HCT116 (cell line): ENCODE measurements at regions not wholly inside any gene's neighbourhood (a gene's known extent, or its start where the extent isn't known, plus 50 kb on each side); places are given as distances from the start of the nearest gene placed in this dataset.

ENCODE experiments used
- ATAC-seq: fragments of 200-7000 bp; cut with Tn5 transposase; 2 replicates; pipeline ENCODE4 v1.9.1; 2020; ENCODE audit warnings: mild to moderate bottlenecking, moderate library complexity
- BruUV-seq: library from RNA; stranded (reverse); fragments of 400-500 nt; replicated peaks from 2 replicates; lab custom pipeline; 2021; lab: Mats Ljungman, UMichigan
- CTCF ChIA-PET: fragments of 300-600 bp; sonication (Branson Sonifier 250); formaldehyde crosslinking; loops from one replicate; lab custom pipeline; 2021; ENCODE audit warnings: antibody characterized with exemption; lab: Charles Lee
- POLR2A ChIA-PET: fragments of 300-600, 350-600 bp; sonication (Branson Sonifier 250); formaldehyde crosslinking; loops from one replicate; lab custom pipeline; 2021; ENCODE audit warnings: antibody characterized with exemption; lab: Charles Lee
- RAD21 ChIA-PET, 2 experiments: fragments of 300-600 bp; sonication (Branson Sonifier 250); formaldehyde crosslinking; loops; one replicate each; lab custom pipeline; 2023; ENCODE audit warnings: low total read pairs in 2 of 2; ENCODE audit not compliant: uncharacterized antibody in 2 of 2, unreplicated experiment in 2 of 2, low non-redundant PET in 1 of 2; lab: Charles Lee
- DNase-seq: peaks from one replicate; pipeline ENCODE4 v3.0.0-alpha.2; 2010; ENCODE audit warnings: low read depth, low spot score
- H2AFZ ChIP-seq: fragments of 200-600 bp; shearing (Covaris generic), sonication (generic); 2 replicates; pipeline ENCODE4 v1.6.1; 2017; ENCODE audit warnings: low read depth, mixed run types, mixed read lengths, antibody characterized with exemption, low read length; ENCODE audit not compliant: poor library complexity, severe bottlenecking
- H3K27ac ChIP-seq: 2 replicates; pipeline ENCODE4 v1.5.1; 2012; ENCODE audit warnings: low read depth, low read length
- H3K27me3 ChIP-seq: fragments of 200-600 bp; sonication (generic); 2 replicates; pipeline ENCODE4 v1.6.1; 2016; ENCODE audit warnings: mixed run types, low read length, mixed read lengths; ENCODE audit not compliant: insufficient read depth
- H3K36me3 ChIP-seq, 2 experiments: fragments of 200-500 bp in 1 of 2; fragments of 200-600 bp in 1 of 2; sonication (Bioruptor generic) in 1 of 2; sonication (generic) in 1 of 2; 2 replicates each; pipeline versions ENCODE4 v1.5.1 to v1.6.1; 2014 to 2016; ENCODE audit warnings: low read length in 2 of 2, inconsistent platforms in 1 of 2, mixed read lengths in 1 of 2, mixed run types in 1 of 2; ENCODE audit not compliant: insufficient read depth in 2 of 2, control insufficient read depth in 1 of 2
- H3K4me1 ChIP-seq, 2 experiments: fragments of 200-600 bp in 1 of 2; sonication (generic) in 1 of 2; 2 replicates each; pipeline versions ENCODE4 v1.5.1 to v1.6.1; 2012 to 2017; ENCODE audit warnings: low read length in 2 of 2, inconsistent platforms in 1 of 2, mild to moderate bottlenecking in 1 of 2, mixed read lengths in 1 of 2, mixed run types in 1 of 2, moderate library complexity in 1 of 2; ENCODE audit not compliant: insufficient read depth in 2 of 2, control insufficient read depth in 1 of 2
- H3K4me2 ChIP-seq: fragments of 200-600 bp; sonication (generic); 2 replicates; pipeline ENCODE4 v1.6.1; 2017; ENCODE audit warnings: mixed run types, low read length, mixed read lengths
- H3K4me3 ChIP-seq, 2 experiments: fragments of 200-600 bp in 1 of 2; sonication (generic) in 1 of 2; replicated peaks in 1 of 2; 2 replicates each; pipeline ENCODE4 v1.5.1; 2011 to 2016; ENCODE audit warnings: low read length in 2 of 2, control low read depth in 1 of 2, low read depth in 1 of 2, mild to moderate bottlenecking in 1 of 2, mixed read lengths in 1 of 2, mixed run types in 1 of 2
- H3K79me2 ChIP-seq: fragments of 200-600 bp; sonication (generic); 2 replicates; pipeline ENCODE4 v1.6.1; 2017; ENCODE audit warnings: mild to moderate bottlenecking, mixed run types, low read length, moderate library complexity, mixed read lengths; ENCODE audit not compliant: insufficient read depth
- H3K9ac ChIP-seq: fragments of 200-600 bp; sonication (generic); 2 replicates; pipeline ENCODE4 v1.6.1; 2016; ENCODE audit warnings: low read length, mixed read lengths
- H3K9me2 ChIP-seq: fragments of 200-600 bp; sonication (generic), shearing (Covaris generic); 2 replicates; pipeline ENCODE4 v1.6.1; 2017; ENCODE audit warnings: mixed run types, mild to moderate bottlenecking, moderate library complexity; ENCODE audit not compliant: insufficient read depth
- H3K9me3 ChIP-seq, 2 experiments: fragments of 200-500 bp in 1 of 2; fragments of 200-600 bp in 1 of 2; sonication (Bioruptor generic) in 1 of 2; sonication (generic) in 1 of 2; 2 replicates each; pipeline ENCODE4 v1.6.1; 2014 to 2017; ENCODE audit warnings: low read length in 2 of 2, mixed read lengths in 2 of 2, inconsistent platforms in 1 of 2, low read depth in 1 of 2, mild to moderate bottlenecking in 1 of 2, mixed run types in 1 of 2, moderate library complexity in 1 of 2; ENCODE audit not compliant: control insufficient read depth in 1 of 2, insufficient read depth in 1 of 2
- H4K20me1 ChIP-seq: fragments of 200-600 bp; sonication (generic), shearing (Covaris generic); 2 replicates; pipeline ENCODE4 v1.6.1; 2017; ENCODE audit warnings: mixed run types, mild to moderate bottlenecking, moderate library complexity; ENCODE audit not compliant: insufficient read depth
- CBX3 ChIP-seq: IDR thresholded peaks from 2 replicates; pipeline ENCODE4 v1.6.1; 2012; ENCODE audit warnings: low read depth
- CEBPB ChIP-seq: IDR thresholded peaks from 2 replicates; pipeline ENCODE4 v1.6.1; 2012; ENCODE audit warnings: low read depth
- CTCF ChIP-seq, 3 experiments: fragments of 200-600 bp in 1 of 3; sonication (generic) in 1 of 3; IDR thresholded peaks in 2 of 3; conservative IDR thresholded peaks in 1 of 3; 2 replicates each; pipeline ENCODE4 v1.5.1; 2012 to 2017; ENCODE audit warnings: low read depth in 2 of 3, low read length in 2 of 3, antibody characterized with exemption in 1 of 3, borderline replicate concordance in 1 of 3, control low read depth in 1 of 3, mild to moderate bottlenecking in 1 of 3, mixed read lengths in 1 of 3, mixed run types in 1 of 3, moderate library complexity in 1 of 3; ENCODE audit not compliant: insufficient read depth in 1 of 3
- EGR1 ChIP-seq: IDR thresholded peaks from 2 replicates; pipeline ENCODE4 v1.6.1; 2012; ENCODE audit warnings: low read depth
- ELF1 ChIP-seq: IDR thresholded peaks from 2 replicates; pipeline ENCODE4 v1.6.1; 2012; ENCODE audit warnings: low read depth, borderline replicate concordance
- EZH2 ChIP-seq: fragments of 200-600 bp; sonication (generic); IDR thresholded peaks from 2 replicates; pipeline ENCODE4 v1.6.1; 2017; ENCODE audit warnings: antibody characterized with exemption, mixed run types
- EZH2phosphoT487 ChIP-seq: fragments of 200-600 bp; IDR thresholded peaks from 2 replicates; pipeline ENCODE4 v1.6.1; 2018; ENCODE audit warnings: antibody characterized with exemption, borderline replicate concordance
- FOSL1 ChIP-seq: IDR thresholded peaks from 2 replicates; pipeline ENCODE4 v1.6.1; 2012; ENCODE audit warnings: low read depth
- JUND ChIP-seq: IDR thresholded peaks from 2 replicates; pipeline ENCODE4 v1.6.1; 2012
- MAX ChIP-seq: IDR thresholded peaks from 2 replicates; pipeline ENCODE4 v1.6.1; 2012
- POLR2AphosphoS5 ChIP-seq: IDR thresholded peaks from 2 replicates; pipeline ENCODE4 v1.6.1; 2011; ENCODE audit warnings: mild to moderate bottlenecking, low read depth, low read length, moderate library complexity
- RAD21 ChIP-seq: IDR thresholded peaks from 2 replicates; pipeline ENCODE4 v1.6.1; 2012; ENCODE audit warnings: low read depth, mild to moderate bottlenecking
- REST ChIP-seq: IDR thresholded peaks from 2 replicates; pipeline ENCODE4 v1.6.1; 2012; ENCODE audit warnings: low read depth
- SIN3A ChIP-seq: IDR thresholded peaks from 2 replicates; pipeline ENCODE4 v1.6.1; 2012; ENCODE audit warnings: low read depth
- SRF ChIP-seq: IDR thresholded peaks from 2 replicates; pipeline ENCODE4 v1.6.1; 2012; ENCODE audit warnings: low read depth
- TCF7L2 ChIP-seq: IDR thresholded peaks from 2 replicates; pipeline ENCODE4 v1.7.0; 2011; ENCODE audit warnings: borderline replicate concordance, inconsistent platforms; ENCODE audit not compliant: insufficient read depth, insufficient read length; ENCODE audit errors: extremely low read depth
- YY1 ChIP-seq: IDR thresholded peaks from 2 replicates; pipeline ENCODE4 v1.6.1; 2011; ENCODE audit warnings: low read length, low read depth, moderate library complexity, mild to moderate bottlenecking; ENCODE audit not compliant: insufficient replicate concordance; ENCODE audit errors: extremely low read depth
- ZBTB33 ChIP-seq: IDR thresholded peaks from 2 replicates; pipeline ENCODE4 v1.6.1; 2011; ENCODE audit warnings: mild to moderate bottlenecking, low read length, moderate library complexity; ENCODE audit not compliant: insufficient replicate concordance; ENCODE audit errors: extremely low read depth
- ZFX ChIP-seq: fragments of 450-650 bp; IDR thresholded peaks from 2 replicates; pipeline ENCODE4 v1.6.1; 2017
- ZNF274 ChIP-seq: fragments of 200-500 bp; sonication (Bioruptor generic); IDR thresholded peaks from 2 replicates; pipeline ENCODE4 v1.6.1; 2014; ENCODE audit warnings: mild to moderate bottlenecking, low read depth, low read length, inconsistent platforms
- intact Hi-C: fragments of 100-400 bp; cut with micrococcal nuclease; formaldehyde crosslinking; loops from 2 replicates; pipeline ENCODE4 v1.10.0; 2022

GRCh38 chrX:123087326-123087725 lies 96.8 kb upstream of the GRIA3 start:
- Histone ChIP-seq H3K4me3 (no peak overlapping the region), H3K27me3 (no peaks in the 10 kb centered on the region), H3K9me3 (no peaks in the 10 kb centered on the region), H3K9ac (no peak overlapping the region), H3K4me2 (no peak overlapping the region), H3K79me2 (no peaks in the 10 kb centered on the region), H3K36me3 (no peaks in the 10 kb centered on the region), H3K4me1 (no peaks in the 10 kb centered on the region), H2AFZ (no peak overlapping the region), H4K20me1 (no peaks in the 10 kb centered on the region), H3K27ac (no peak overlapping the region), H3K9me2 (no peaks in the 10 kb centered on the region)
- DNase-seq (no peak), ATAC-seq (no peak)
- TF ChIP-seq RAD21 (no peak), YY1 (no peak), ZBTB33 (no peak), CEBPB (no peak), CBX3 (no peak), ZFX (no peak), POLR2AphosphoS5 (no peak), EGR1 (no peak), MAX (no peak), CTCF (IDR thresholded peaks at IDR 0.05 in 2 of 3, conservative IDR thresholded peaks at IDR 0.05 in 1 of 3; ENCODE audit: borderline replicate concordance in 1 of 3, insufficient read depth in 1 of 3, low read depth in 2 of 3, low read length in 2 of 3) (no peak), SIN3A (no peak), ELF1 (no peak), TCF7L2 (no peak), ZNF274 (no peak), FOSL1 (no peak), SRF (no peak), REST (no peak), EZH2 (no peak), JUND (no peak), EZH2phosphoT487 (no peak)
- ChIA-PET POLR2A (no interaction called here), RAD21 (no interaction called here), CTCF (no interaction called here)
- intact Hi-C loops = no loop called here
- BruUV-seq = no TSS peak
